Effector memory CD8-positive, alpha-beta T cell (primary cell): ENCODE measurements at regions not wholly inside any gene's neighbourhood (a gene's known extent, or its start where the extent isn't known, plus 50 kb on each side); places are given as distances from the start of the nearest gene placed in this dataset.
"Not testable (repeated sequence)": the region's sequence is repeated elsewhere in the genome, so short reads cannot be mapped to it uniquely, and the experiment has no call there.

Experiments
- ATAC-seq: fragments of 150-1000 bp; cut with Tn5 transposase; replicated peaks from 2 replicates; pipeline ENCODE4 v1.10.0; 2021; ENCODE audit warnings: mild to moderate bottlenecking, moderate library complexity
- DNase-seq, 3 experiments: peaks; one replicate each; pipeline ENCODE4 v3.0.0; 2021
- H3K27ac Mint-ChIP-seq, 2 donors: one replicate each; pipeline ENCODE4 v1.8.0; 2022; ENCODE audit warnings: mild to moderate bottlenecking in 2 of 2, mixed read lengths in 2 of 2, moderate library complexity in 2 of 2
- H3K27me3 Mint-ChIP-seq, 2 donors: one replicate each; pipeline ENCODE4 v1.8.0; 2022; ENCODE audit warnings: mixed read lengths in 2 of 2
- H3K36me3 Mint-ChIP-seq: one replicate; pipeline ENCODE4 v1.8.0; 2022; ENCODE audit warnings: mild to moderate bottlenecking, moderate library complexity, mixed read lengths; ENCODE audit not compliant: insufficient read depth
- H3K4me1 Mint-ChIP-seq, 2 donors: one replicate each; pipeline ENCODE4 v1.8.0; 2022; ENCODE audit warnings: low read depth in 2 of 2, mixed read lengths in 2 of 2
- H3K4me3 Mint-ChIP-seq, 2 donors: one replicate each; pipeline ENCODE4 v1.8.0; 2022; ENCODE audit warnings: mild to moderate bottlenecking in 2 of 2, mixed read lengths in 2 of 2, moderate library complexity in 2 of 2
- H3K9me3 Mint-ChIP-seq, 2 donors: one replicate each; pipeline ENCODE4 v1.8.0; 2022; ENCODE audit warnings: mixed read lengths in 2 of 2

DNA sequence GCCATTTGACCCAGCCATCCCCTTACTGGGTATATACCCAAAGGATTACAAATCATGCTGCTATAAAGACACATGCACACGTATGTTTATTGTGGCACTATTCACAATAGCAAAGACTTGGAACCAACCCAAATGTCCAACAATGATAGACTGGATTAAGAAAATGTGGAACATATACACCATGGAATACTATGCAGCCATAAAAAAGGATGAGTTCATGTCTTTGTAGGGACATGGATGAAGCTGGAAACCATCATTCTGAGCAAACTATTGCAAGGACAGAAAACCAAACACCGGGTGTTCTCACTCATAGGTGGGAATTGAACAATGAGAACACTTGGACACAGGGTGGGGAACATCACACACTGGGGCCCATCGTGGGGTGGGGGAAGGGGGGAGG is 172.5 kb upstream of the POGK start:
- not testable (repeated sequence) for DNase-seq, H3K27ac Mint-ChIP-seq, H3K4me3 Mint-ChIP-seq, H3K36me3 Mint-ChIP-seq, ATAC-seq, H3K9me3 Mint-ChIP-seq, H3K4me1 Mint-ChIP-seq
- peaks cover 6 to 22% of the 10 kb centered on the region in 2 donors for H3K27me3 Mint-ChIP-seq

DNA sequence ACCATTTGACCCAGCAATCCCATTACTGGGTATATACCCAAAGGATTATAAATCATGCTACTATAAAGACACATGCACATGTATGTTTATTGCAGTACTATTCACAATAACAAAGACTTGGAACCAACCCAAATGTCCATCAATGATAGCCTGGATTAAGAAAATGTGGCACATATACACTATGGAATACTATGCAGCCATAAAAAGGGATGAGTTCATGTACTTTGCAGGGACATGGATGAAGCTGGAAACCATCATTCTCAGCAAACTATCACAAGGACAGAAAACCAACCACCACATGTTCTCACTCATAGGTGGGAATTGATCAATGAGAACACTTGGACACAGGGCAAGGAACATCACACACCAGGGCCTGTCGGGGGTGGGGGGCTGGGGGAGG is 171.7 kb upstream of the POGK start:
- DNase-seq, ATAC-seq, H3K36me3 Mint-ChIP-seq, H3K4me3 Mint-ChIP-seq, H3K9me3 Mint-ChIP-seq, H3K4me1 Mint-ChIP-seq, H3K27ac Mint-ChIP-seq: not testable (repeated sequence)
- H3K27me3 Mint-ChIP-seq = peaks cover 0 to 22% of the 10 kb centered on the region in 2 donors

DNA sequence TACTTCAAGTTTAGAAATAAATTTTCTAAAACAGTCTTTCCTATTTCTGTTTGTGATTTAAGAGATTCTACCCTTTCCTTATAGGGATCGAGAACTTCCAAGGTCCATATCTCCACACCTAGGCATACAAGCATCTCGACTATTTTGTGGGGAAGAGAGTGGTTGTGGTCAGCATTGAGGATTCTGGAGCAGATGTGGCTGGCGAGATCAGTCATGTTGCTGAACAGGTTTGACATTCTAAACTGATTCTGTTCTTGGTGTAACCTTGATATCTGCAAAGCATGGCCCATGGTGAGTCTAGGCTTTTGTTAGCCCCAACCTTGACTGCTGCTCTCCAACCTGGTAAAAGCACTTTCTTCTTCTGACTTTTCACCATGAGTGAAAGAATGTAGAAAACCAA is 167.6 kb upstream of the POGK start:
- H3K4me1 Mint-ChIP-seq = peaks cover 5 to 13% of the 10 kb centered on the region in 2 donors
- DNase-seq (no peak), ATAC-seq (no peak)
- H3K4me3 Mint-ChIP-seq = no peak overlapping the region
- peaks cover 2% of the 10 kb centered on the region for H3K36me3 Mint-ChIP-seq
- no peak overlapping the region for H3K27ac Mint-ChIP-seq
- H3K27me3 Mint-ChIP-seq = peaks cover 0 to 16% of the 10 kb centered on the region in 2 donors
- H3K9me3 Mint-ChIP-seq = peaks cover 0 to 2% of the 10 kb centered on the region in 2 donors

DNA sequence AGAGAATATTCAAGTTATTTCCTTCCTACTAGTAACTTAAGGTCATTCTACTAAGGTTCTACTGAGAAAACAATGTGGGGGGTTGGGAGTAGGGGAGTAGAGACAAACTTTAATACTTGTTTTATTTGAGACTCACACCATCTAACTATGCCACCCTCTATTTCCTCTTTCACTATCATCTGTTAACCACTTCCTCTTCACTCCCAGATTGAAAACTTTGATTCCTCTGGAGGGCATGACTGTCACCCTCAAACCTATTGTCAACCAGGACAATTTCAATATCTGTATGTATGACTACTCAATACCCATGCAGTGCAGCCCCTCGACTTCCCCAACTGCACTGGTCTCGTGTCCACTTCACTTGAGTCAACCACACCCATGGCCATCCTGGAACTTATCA is 165.6 kb upstream of the POGK start:
- H3K4me1 Mint-ChIP-seq = peaks cover 5 to 13% of the 10 kb centered on the region in 2 donors
- DNase-seq = no peak
- no peak overlapping the region for H3K4me3 Mint-ChIP-seq
- H3K9me3 Mint-ChIP-seq = peaks cover 0 to 2% of the 10 kb centered on the region in 2 donors
- H3K36me3 Mint-ChIP-seq = peaks cover 2% of the 10 kb centered on the region
- peaks cover 0 to 15% of the 10 kb centered on the region in 2 donors for H3K27me3 Mint-ChIP-seq
- ATAC-seq = no peak
- H3K27ac Mint-ChIP-seq = no peak overlapping the region

DNA sequence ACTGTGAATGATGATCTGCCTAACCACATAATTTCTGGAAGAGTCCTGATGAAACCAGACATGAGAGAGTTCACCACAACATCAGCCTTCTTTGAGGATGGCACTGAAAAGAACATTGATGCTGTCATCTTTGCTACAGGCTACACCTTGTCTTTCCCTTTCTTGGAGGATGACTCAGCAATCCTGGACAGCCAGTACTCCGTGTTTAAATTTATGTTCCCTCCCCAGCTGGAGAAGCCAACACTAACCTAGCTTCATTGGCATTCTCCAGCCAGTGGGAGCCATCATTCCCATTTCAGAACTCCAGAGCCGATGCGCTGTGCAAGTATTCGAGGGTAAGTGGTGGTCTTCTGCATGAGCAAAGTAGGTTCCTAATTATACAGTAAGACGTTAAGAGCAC is 164.1 kb upstream of the POGK start:
- ATAC-seq = no peak
- H3K4me1 Mint-ChIP-seq = peaks cover 5 to 13% of the 10 kb centered on the region in 2 donors
- peaks cover 0 to under 1% of the 10 kb centered on the region in 2 donors for H3K27me3 Mint-ChIP-seq
- DNase-seq = no peak
- H3K36me3 Mint-ChIP-seq = peaks cover 2% of the 10 kb centered on the region
- no peaks in the 10 kb centered on the region for H3K9me3 Mint-ChIP-seq
- H3K27ac Mint-ChIP-seq = no peak overlapping the region
- H3K4me3 Mint-ChIP-seq = no peak overlapping the region

DNA sequence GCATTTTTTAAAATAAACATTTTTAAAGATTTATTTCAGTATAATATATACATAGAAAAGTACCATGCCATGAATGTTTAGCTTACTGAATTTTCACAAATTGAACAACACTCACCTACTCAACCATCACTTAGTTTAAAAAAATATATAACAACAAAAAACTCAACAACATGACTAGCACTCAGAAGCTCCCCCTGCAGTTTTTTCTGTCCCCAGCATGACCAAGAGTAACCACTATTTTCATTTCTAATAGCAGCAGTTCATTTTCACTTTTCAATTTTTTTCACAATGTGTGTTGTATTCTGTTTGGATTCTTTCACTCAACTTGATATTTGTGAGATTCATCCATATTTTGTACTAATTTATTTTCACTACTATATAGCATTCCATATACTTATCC is 162.3 kb upstream of the POGK start:
- no peak overlapping the region for H3K4me3 Mint-ChIP-seq
- peaks cover 2% of the 10 kb centered on the region for H3K36me3 Mint-ChIP-seq
- ATAC-seq = no peak
- no peak overlapping the region for H3K27ac Mint-ChIP-seq
- no peaks in the 10 kb centered on the region for H3K27me3 Mint-ChIP-seq
- H3K4me1 Mint-ChIP-seq = peaks cover 5 to 13% of the 10 kb centered on the region in 2 donors
- no peak for DNase-seq
- no peaks in the 10 kb centered on the region for H3K9me3 Mint-ChIP-seq

DNA sequence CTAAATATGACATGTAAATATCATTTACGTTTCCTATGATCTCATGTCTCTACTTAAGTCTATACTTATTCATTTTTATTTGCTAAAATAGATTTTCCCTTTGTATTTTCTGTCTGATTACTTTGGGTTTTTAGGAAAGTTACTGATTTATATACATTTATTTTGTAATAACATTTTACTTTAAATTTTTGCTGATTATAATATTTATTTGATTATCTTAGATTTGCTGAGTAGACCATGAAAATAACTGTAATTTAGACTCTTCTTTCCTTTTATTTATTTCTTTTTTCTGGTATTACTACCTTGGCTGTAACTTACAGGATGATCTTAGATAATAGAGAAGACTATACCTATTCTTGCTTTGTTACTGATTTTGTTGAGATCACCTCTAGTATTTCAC is 159.9 kb upstream of the POGK start:
- ATAC-seq (no peak), DNase-seq (no peak)
- Mint-ChIP-seq H3K27ac (no peak overlapping the region), H3K4me1 (no peaks in the 10 kb centered on the region), H3K9me3 (no peaks in the 10 kb centered on the region), H3K4me3 (no peak overlapping the region), H3K36me3 (peaks cover under 1% of the 10 kb centered on the region), H3K27me3 (no peaks in the 10 kb centered on the region)

DNA sequence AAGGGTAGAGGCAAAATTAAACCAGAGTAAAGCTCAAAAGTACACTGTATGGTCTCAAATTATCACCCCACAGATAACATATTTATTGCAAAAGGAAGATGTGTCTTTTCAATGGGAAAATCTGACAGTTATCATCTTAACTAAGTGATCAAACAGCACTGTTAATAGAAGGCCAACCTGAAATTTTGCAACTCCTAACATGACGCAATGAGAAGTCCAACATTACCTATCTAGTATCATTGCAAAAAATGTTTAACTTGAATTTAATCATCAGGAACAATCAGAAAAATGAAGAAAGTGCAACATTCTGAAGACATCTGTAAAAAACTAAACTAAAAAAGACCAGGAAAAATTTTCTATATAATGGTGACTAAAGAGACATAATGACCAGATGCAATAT is 156.7 kb upstream of the POGK start:
- Mint-ChIP-seq H3K27ac (no peak overlapping the region), H3K27me3 (peaks cover 14% of the 10 kb centered on the region in 2 donors), H3K4me3 (no peak overlapping the region), H3K36me3 (no peaks in the 10 kb centered on the region), H3K4me1 (no peaks in the 10 kb centered on the region), H3K9me3 (no peaks in the 10 kb centered on the region)
- DNase-seq (no peak), ATAC-seq (no peak)

DNA sequence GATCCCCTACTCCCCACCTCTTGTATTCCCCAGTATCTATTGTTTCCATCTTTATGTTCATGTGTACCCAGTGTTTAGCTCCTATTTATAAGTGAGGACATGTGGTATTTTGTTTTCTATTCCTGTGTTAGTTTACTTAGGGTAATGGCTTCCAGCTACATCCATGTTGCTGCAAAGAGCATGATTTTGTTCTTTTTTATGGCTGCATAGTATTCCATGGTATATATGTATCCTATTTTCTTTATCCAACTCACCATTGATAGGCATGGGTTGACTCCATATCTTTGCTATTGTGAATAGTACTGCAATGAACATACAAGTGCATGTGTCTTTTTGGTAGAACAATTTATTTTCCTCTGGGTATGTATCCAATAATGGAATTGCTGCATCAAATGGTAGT is 154.6 kb upstream of the POGK start:
- peaks cover 14 to 20% of the 10 kb centered on the region in 2 donors for H3K27me3 Mint-ChIP-seq
- ATAC-seq, H3K9me3 Mint-ChIP-seq, DNase-seq, H3K36me3 Mint-ChIP-seq, H3K4me3 Mint-ChIP-seq, H3K4me1 Mint-ChIP-seq, H3K27ac Mint-ChIP-seq: not testable (repeated sequence)

DNA sequence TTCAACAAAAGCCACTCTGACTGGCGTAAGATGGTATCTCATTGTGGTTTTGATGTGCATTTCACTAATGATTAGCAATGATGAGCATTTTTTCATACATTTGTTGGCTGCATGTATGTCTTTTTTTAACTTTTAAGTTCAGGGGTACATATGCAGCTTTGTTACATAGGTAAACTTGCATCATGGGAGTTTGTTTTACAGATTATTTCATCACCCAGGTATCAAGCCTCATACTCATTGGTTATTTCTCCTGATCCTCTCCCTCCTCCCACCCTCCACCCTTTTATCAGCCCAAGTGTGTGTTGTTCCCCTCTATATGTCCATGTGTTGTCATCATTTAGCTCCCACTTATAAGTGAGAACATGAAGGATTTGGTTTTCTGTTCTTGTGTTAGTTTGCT is 154.1 kb upstream of the POGK start:
- no peak for DNase-seq
- peaks cover 0 to 2% of the 10 kb centered on the region in 2 donors for H3K9me3 Mint-ChIP-seq
- H3K36me3 Mint-ChIP-seq = no peaks in the 10 kb centered on the region
- H3K4me1 Mint-ChIP-seq = no peaks in the 10 kb centered on the region
- no peak overlapping the region for H3K4me3 Mint-ChIP-seq
- H3K27ac Mint-ChIP-seq = no peak overlapping the region
- no peak for ATAC-seq
- peaks cover 14 to 26% of the 10 kb centered on the region in 2 donors for H3K27me3 Mint-ChIP-seq

DNA sequence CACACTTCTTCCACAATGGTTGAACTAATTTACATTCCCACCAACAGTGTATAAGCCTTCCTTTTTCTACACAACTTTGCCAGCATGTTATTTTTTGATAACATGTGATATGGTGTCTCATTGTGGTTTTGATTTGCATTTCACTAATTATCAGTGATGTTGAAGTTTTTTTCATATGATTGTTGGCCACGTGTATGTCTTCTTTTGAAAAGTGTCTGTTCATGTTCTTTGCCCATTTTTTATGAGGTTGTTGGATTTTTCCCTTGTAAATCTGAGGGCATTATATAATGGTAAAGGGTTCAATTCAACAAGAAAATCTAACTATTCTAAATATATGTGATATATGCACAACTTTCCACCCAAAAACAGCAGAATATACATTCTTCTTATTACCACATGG is 153.4 kb upstream of the POGK start:
- peaks cover 14 to 29% of the 10 kb centered on the region in 2 donors for H3K27me3 Mint-ChIP-seq
- DNase-seq, H3K27ac Mint-ChIP-seq, H3K36me3 Mint-ChIP-seq, H3K4me3 Mint-ChIP-seq, H3K4me1 Mint-ChIP-seq, ATAC-seq, H3K9me3 Mint-ChIP-seq: not testable (repeated sequence)

DNA sequence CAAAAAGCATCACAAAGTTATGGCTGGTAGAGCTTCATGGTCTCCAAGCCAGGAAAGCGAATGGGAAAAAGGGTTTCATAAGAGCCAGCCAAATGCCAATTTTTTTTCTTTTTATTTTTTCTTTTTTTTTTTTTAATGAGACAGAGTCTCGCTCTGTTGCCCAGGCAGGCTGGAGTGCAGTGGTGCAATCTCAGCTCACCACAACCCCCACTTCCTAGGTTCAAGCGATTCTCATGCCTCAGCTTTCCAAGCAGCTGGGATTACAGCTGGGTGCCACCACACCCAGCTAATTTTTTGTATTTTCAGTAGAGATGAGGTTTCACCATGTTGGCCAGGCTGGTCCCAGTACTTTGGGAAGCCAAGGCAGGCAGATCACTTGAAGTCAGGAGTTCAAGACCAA is 148.7 kb upstream of the POGK start:
- H3K36me3 Mint-ChIP-seq, H3K9me3 Mint-ChIP-seq, H3K4me1 Mint-ChIP-seq, H3K4me3 Mint-ChIP-seq, ATAC-seq, DNase-seq, H3K27ac Mint-ChIP-seq: not testable (repeated sequence)
- H3K27me3 Mint-ChIP-seq = peaks cover 47 to 50% of the 10 kb centered on the region in 2 donors

DNA sequence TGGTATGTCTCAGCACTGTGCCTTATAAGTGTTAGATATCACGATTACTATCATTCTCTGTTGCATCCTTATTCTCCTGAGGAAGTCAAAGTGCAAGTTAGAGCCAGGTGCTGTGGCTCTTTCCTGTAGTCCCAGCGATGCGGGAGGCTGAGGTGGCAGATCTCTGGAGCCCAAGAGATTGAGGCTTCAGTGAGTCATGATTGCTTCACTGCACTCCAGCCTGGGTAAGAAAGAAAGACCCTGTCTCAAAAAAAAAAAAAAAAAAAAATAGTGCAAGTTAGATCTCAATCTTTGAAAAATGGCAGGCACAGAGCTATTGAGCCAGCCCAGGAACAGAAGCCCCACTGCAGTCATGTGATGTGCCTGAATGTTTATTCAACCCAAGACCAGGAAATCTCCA is 147.8 kb upstream of the POGK start:
- peaks cover 0 to 2% of the 10 kb centered on the region in 2 donors for H3K9me3 Mint-ChIP-seq
- H3K36me3 Mint-ChIP-seq = no peaks in the 10 kb centered on the region
- DNase-seq (no peak), ATAC-seq (no peak)
- peaks cover 41 to 44% of the 10 kb centered on the region in 2 donors for H3K27me3 Mint-ChIP-seq
- H3K27ac Mint-ChIP-seq = no peak overlapping the region
- no peak overlapping the region for H3K4me3 Mint-ChIP-seq
- H3K4me1 Mint-ChIP-seq = no peaks in the 10 kb centered on the region

DNA sequence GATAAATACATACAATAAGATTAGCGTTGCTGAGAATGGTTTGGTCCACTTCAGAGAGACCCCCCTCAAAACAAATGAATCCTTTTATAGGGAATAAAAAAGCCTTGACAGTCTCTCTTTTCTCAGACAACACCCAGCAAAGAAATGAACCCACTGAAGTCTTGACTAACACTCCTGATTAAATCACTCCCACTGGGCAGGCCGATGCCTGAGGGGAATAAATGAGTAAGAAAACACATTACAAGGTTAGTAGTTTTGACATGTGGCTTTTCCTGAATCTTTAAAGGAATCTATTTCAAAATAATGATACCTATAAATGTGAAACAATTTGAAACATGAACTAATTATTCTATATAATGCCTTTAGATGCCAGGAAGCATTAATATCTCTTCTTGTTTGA is 146.9 kb upstream of the POGK start:
- Mint-ChIP-seq H3K4me3 (no peak overlapping the region), H3K27ac (no peak overlapping the region), H3K27me3 (peaks cover 38 to 41% of the 10 kb centered on the region in 2 donors), H3K36me3 (no peaks in the 10 kb centered on the region), H3K9me3 (peaks cover 0 to 2% of the 10 kb centered on the region in 2 donors), H3K4me1 (no peaks in the 10 kb centered on the region)
- DNase-seq (no peak), ATAC-seq (no peak)

DNA sequence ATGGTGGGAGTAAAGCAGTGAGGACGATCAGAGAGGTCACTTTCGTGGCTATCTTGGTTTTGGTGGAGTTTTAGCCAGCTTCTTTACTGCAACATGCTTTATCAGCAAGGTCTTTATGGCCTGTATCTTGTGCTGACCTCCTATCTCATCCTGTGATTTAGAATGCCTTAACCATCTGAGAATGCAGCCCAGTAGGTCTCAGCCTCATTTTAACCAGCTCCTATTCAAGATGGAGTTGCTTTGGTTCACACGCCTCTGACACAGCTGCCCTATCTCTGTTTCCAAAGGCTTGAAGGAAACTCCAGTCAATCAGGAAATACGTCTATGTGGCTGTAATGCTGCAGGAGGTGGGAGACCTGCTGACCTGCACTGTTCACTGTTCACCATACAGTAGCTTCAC is 146.1 kb upstream of the POGK start:
- Mint-ChIP-seq H3K4me3 (no peak overlapping the region), H3K36me3 (no peaks in the 10 kb centered on the region), H3K9me3 (no peaks in the 10 kb centered on the region), H3K4me1 (no peaks in the 10 kb centered on the region), H3K27me3 (peaks cover 32 to 41% of the 10 kb centered on the region in 2 donors), H3K27ac (no peak overlapping the region)
- ATAC-seq (no peak), DNase-seq (no peak)
